HEK293T (cell line): ENCODE measurements at regions not wholly inside any gene's neighbourhood (a gene's known extent, or its start where the extent isn't known, plus 50 kb on each side); places are given as distances from the start of the nearest gene placed in this dataset.

Experiments used
- BHLHE40 ChIP-seq: fragments of 450-650 bp; IDR thresholded peaks from 2 replicates; pipeline ENCODE4 v1.6.1; 2016; ENCODE audit warnings: mild to moderate bottlenecking, moderate library complexity, borderline replicate concordance
- CTBP1 ChIP-seq: fragments of 450-650 bp; IDR thresholded peaks from 2 replicates; pipeline ENCODE4 v1.6.1; 2016; ENCODE audit warnings: borderline replicate concordance
- ELF4 ChIP-seq: fragments of 450-650 bp; IDR thresholded peaks from 2 replicates; pipeline ENCODE4 v1.6.1; 2017; ENCODE audit warnings: antibody characterized with exemption
- FOXA1 ChIP-seq: fragments of 450-650 bp; IDR thresholded peaks from 2 replicates; pipeline ENCODE4 v1.6.1; 2016; ENCODE audit warnings: mild to moderate bottlenecking
- HDGF ChIP-seq: fragments of 450-650 bp; IDR thresholded peaks from 2 replicates; pipeline ENCODE4 v1.6.1; 2017; ENCODE audit warnings: antibody characterized with exemption, borderline replicate concordance
- LEF1 ChIP-seq: fragments of 450-650 bp; IDR thresholded peaks from 2 replicates; pipeline ENCODE4 v1.6.1; 2017; ENCODE audit warnings: mild to moderate bottlenecking, borderline replicate concordance
- PKNOX1 ChIP-seq: fragments of 450-650 bp; IDR thresholded peaks from 2 replicates; pipeline ENCODE4 v1.6.1; 2016
- SUZ12 ChIP-seq: fragments of 450-650 bp; IDR thresholded peaks from 2 replicates; pipeline ENCODE4 v1.6.1; 2016; ENCODE audit warnings: mild to moderate bottlenecking
- ZNF384 ChIP-seq: fragments of 450-650 bp; IDR thresholded peaks from 2 replicates; pipeline ENCODE4 v1.6.1; 2016

- TF ChIP-seq ZNF384 (no peak), LEF1 (no peak), BHLHE40 (no peak), ELF4 (no peak), SUZ12 (no peak), HDGF (no peak), PKNOX1 (no peak), CTBP1 (no peak), FOXA1 (no peak)
Observed at GRCh38 chr10:33534416-33534815, 199.9 kb upstream of the NRP1 start.
